MM.1S (cell line): ENCODE measurements at regions not wholly inside any gene's neighbourhood (a gene's known extent, or its start where the extent isn't known, plus 50 kb on each side); places are given as distances from the start of the nearest gene placed in this dataset.

ENCODE experiments used
- DNase-seq: peaks from one replicate; pipeline ENCODE4 v3.0.0-alpha.2; 2015
- H2AFZ ChIP-seq: fragments of 300-600 bp; sonication (generic); 2 replicates; pipeline ENCODE4 v1.6.0; 2016; ENCODE audit warnings: antibody characterized with exemption, low read length
- H3F3A ChIP-seq: fragments of 300-600 bp; sonication (generic); 2 replicates; pipeline ENCODE4 v1.6.1; 2016; ENCODE audit warnings: mild to moderate bottlenecking, antibody characterized with exemption, low read length, moderate library complexity, mixed read lengths; ENCODE audit not compliant: insufficient read depth
- H3K27ac ChIP-seq: fragments of 300-600 bp; sonication (generic); 2 replicates; pipeline ENCODE4 v1.5.1; 2016; ENCODE audit warnings: mild to moderate bottlenecking, low read length
- H3K27me3 ChIP-seq: fragments of 300-600 bp; sonication (generic); replicated peaks from 2 replicates; pipeline ENCODE4 v1.6.0; 2016; ENCODE audit warnings: low read length; ENCODE audit not compliant: insufficient read depth
- H3K36me3 ChIP-seq: fragments of 300-600 bp; sonication (generic); replicated peaks from 2 replicates; pipeline ENCODE4 v1.6.1; 2016; ENCODE audit warnings: mild to moderate bottlenecking, low read length, mixed read lengths; ENCODE audit not compliant: insufficient read depth
- H3K4me1 ChIP-seq: fragments of 300-600 bp; sonication (generic); 2 replicates; pipeline ENCODE4 v1.6.1; 2016; ENCODE audit warnings: low read length, mixed read lengths
- H3K4me2 ChIP-seq: fragments of 300-600 bp; sonication (generic); 2 replicates; pipeline ENCODE4 v1.6.0; 2016; ENCODE audit warnings: low read depth, low read length
- H3K4me3 ChIP-seq: fragments of 300-600 bp; sonication (generic); 2 replicates; pipeline ENCODE4 v1.5.1; 2016; ENCODE audit warnings: low read length, mixed read lengths
- H3K79me2 ChIP-seq: fragments of 300-600 bp; sonication (generic); 2 replicates; pipeline ENCODE4 v1.6.1; 2016; ENCODE audit warnings: mixed run types, low read length, mixed read lengths
- H3K9ac ChIP-seq: fragments of 300-600 bp; sonication (generic); 2 replicates; pipeline ENCODE4 v1.6.1; 2016; ENCODE audit warnings: low read length, mixed read lengths
- H3K9me2 ChIP-seq: fragments of 300-600 bp; sonication (generic); replicated peaks from 2 replicates; pipeline ENCODE4 v1.6.1; 2016; ENCODE audit warnings: mild to moderate bottlenecking, low read length, mixed read lengths; ENCODE audit not compliant: insufficient read depth
- H3K9me3 ChIP-seq: fragments of 300-600 bp; sonication (generic); replicated peaks from 2 replicates; pipeline ENCODE4 v1.6.1; 2016; ENCODE audit warnings: mild to moderate bottlenecking, low read length, mixed read lengths; ENCODE audit not compliant: insufficient read depth
- H4K20me1 ChIP-seq: fragments of 300-600 bp; sonication (generic); 2 replicates; pipeline ENCODE4 v1.6.1; 2016; ENCODE audit warnings: mild to moderate bottlenecking, low read length, moderate library complexity, mixed read lengths; ENCODE audit not compliant: insufficient read depth
- CTCF ChIP-seq: fragments of 300-600 bp; sonication (generic); IDR thresholded peaks from 2 replicates; pipeline ENCODE4 v1.5.1; 2016; ENCODE audit warnings: antibody characterized with exemption, low read length, mixed read lengths
- EZH2 ChIP-seq: fragments of 300-600 bp; sonication (generic); optimal IDR thresholded peaks from 2 replicates; pipeline ENCODE3; 2017; ENCODE audit warnings: low read depth, mild to moderate bottlenecking, antibody characterized with exemption, low read length, mixed read lengths
- EZH2phosphoT487 ChIP-seq: fragments of 300-600 bp; sonication (generic); IDR thresholded peaks from 2 replicates; pipeline ENCODE4 v1.6.1; 2018; ENCODE audit warnings: antibody characterized with exemption, low read length

GRCh38 chr10:78177491-78178185, 144.0 kb downstream of the RPS24 start:
- H3K9ac ChIP-seq: no peak overlapping the region
- H3K4me3 ChIP-seq: no peak overlapping the region
- H3K4me1 ChIP-seq: no peaks in the 10 kb centered on the region
- no peaks in the 10 kb centered on the region; the same call in 1 of the 2 replicates for H3K27me3 ChIP-seq
- H3K79me2 ChIP-seq: no peaks in the 10 kb centered on the region
- no peaks in the 10 kb centered on the region for H4K20me1 ChIP-seq
- H3K4me2 ChIP-seq: no peak overlapping the region
- H3K27ac ChIP-seq: no peak overlapping the region
- no peak for TF ChIP-seq EZH2phosphoT487
- no peak for TF ChIP-seq EZH2
- no peak for TF ChIP-seq CTCF
- no peak for DNase-seq
- H3F3A ChIP-seq: no peaks in the 10 kb centered on the region
- no peaks in the 10 kb centered on the region for H3K9me2 ChIP-seq
- H3K9me3 ChIP-seq: no peaks in the 10 kb centered on the region
- H3K36me3 ChIP-seq: no peaks in the 10 kb centered on the region
- H2AFZ ChIP-seq: no peak overlapping the region

- TF ChIP-seq EZH2 (no peak), CTCF (no peak), EZH2phosphoT487 (no peak)
- Histone ChIP-seq H3K27me3 (no peaks in the 10 kb centered on the region; the same call in 1 of the 2 replicates), H4K20me1 (no peaks in the 10 kb centered on the region), H3K9me2 (no peaks in the 10 kb centered on the region), H3K4me1 (no peaks in the 10 kb centered on the region), H3K9ac (no peak overlapping the region), H3K79me2 (no peaks in the 10 kb centered on the region), H3K9me3 (no peaks in the 10 kb centered on the region), H3K4me2 (no peak overlapping the region), H2AFZ (no peak overlapping the region), H3F3A (no peaks in the 10 kb centered on the region), H3K27ac (no peak overlapping the region), H3K4me3 (no peak overlapping the region), H3K36me3 (no peaks in the 10 kb centered on the region)
- DNase-seq: no peak
Observed at GRCh38 chr10:78178397-78178796, 144.7 kb downstream of the RPS24 start.

GRCh38 chr10:78178940-78179339, 145.3 kb downstream of the RPS24 start:
- Histone ChIP-seq H3K9ac (no peak overlapping the region), H2AFZ (no peak overlapping the region), H3K4me3 (no peak overlapping the region), H3F3A (no peaks in the 10 kb centered on the region), H4K20me1 (no peaks in the 10 kb centered on the region), H3K9me3 (no peaks in the 10 kb centered on the region), H3K27me3 (no peaks in the 10 kb centered on the region; the same call in 1 of the 2 replicates), H3K9me2 (no peaks in the 10 kb centered on the region), H3K36me3 (no peaks in the 10 kb centered on the region), H3K4me2 (no peak overlapping the region), H3K27ac (no peak overlapping the region), H3K4me1 (no peaks in the 10 kb centered on the region), H3K79me2 (no peaks in the 10 kb centered on the region)
- TF ChIP-seq CTCF (no peak), EZH2phosphoT487 (no peak), EZH2 (no peak)
- no peak for DNase-seq
